Loucy (cell line): ENCODE measurements at regions not wholly inside any gene's neighbourhood (a gene's known extent, or its start where the extent isn't known, plus 50 kb on each side); places are given as distances from the start of the nearest gene placed in this dataset.

Source experiments
- EZH2phosphoT487 ChIP-seq: fragments of 200-600 bp; IDR thresholded peaks from 2 replicates; pipeline ENCODE4 v1.6.1; 2018; ENCODE audit warnings: antibody characterized with exemption, mild to moderate bottlenecking, moderate library complexity, borderline replicate concordance
- TF ChIP-seq, protein P1 (sequence below): fragments of 200-600 bp; sonication (generic); conservative IDR thresholded peaks from 2 replicates; pipeline ENCODE4 v1.5.1; 2014; ENCODE audit warnings: mild to moderate bottlenecking, antibody characterized with exemption, low read length

DNA sequence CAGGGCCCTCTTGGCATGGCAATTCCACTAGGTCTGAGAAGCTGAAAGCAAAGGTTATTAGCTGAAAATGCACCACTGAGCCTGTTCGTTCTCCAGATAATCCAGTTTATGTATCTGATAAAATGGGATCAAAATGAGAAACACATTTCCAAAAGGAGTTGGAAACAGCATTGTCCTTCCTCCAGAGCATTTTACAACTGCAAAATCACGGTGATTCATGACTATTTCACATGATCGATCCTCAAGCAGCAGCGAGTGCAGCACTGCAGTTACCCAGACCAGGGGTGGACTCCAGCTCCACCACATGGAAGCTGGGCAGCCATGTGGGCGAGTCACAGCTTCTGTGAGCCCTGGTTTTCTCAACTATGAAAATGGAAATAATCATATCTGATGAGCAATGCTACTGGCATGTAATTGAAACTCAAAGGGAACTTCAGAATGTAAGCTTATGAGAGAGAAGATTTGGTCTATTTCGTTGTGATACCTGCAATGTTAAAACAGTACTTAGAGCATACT, 78.7 kb upstream of the MSX1 start:
- TF ChIP-seq, protein P1, sequence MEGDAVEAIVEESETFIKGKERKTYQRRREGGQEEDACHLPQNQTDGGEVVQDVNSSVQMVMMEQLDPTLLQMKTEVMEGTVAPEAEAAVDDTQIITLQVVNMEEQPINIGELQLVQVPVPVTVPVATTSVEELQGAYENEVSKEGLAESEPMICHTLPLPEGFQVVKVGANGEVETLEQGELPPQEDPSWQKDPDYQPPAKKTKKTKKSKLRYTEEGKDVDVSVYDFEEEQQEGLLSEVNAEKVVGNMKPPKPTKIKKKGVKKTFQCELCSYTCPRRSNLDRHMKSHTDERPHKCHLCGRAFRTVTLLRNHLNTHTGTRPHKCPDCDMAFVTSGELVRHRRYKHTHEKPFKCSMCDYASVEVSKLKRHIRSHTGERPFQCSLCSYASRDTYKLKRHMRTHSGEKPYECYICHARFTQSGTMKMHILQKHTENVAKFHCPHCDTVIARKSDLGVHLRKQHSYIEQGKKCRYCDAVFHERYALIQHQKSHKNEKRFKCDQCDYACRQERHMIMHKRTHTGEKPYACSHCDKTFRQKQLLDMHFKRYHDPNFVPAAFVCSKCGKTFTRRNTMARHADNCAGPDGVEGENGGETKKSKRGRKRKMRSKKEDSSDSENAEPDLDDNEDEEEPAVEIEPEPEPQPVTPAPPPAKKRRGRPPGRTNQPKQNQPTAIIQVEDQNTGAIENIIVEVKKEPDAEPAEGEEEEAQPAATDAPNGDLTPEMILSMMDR, result no peak
- TF ChIP-seq EZH2phosphoT487, result no peak
